Kidney (tissue), 13 donors: ENCODE measurements at regions not wholly inside any gene's neighbourhood (a gene's known extent, or its start where the extent isn't known, plus 50 kb on each side); places are given as distances from the start of the nearest gene placed in this dataset.
A peak's percentile ranks its signal among the peaks of the same experiment; 100 is the strongest.

Source experiments
- DNase-seq, 5 donors: peaks; one replicate each; pipeline ENCODE4 v3.0.0-alpha.2; 2013 to 2020
- FAIRE-seq: peaks from 2 replicates; lab custom pipeline; 2012; peaks lifted over from hg19 to GRCh38; lab: Jason Lieb, UNC
- H3K27ac ChIP-seq, 2 donors: one replicate each; pipeline ENCODE4 v1.7.0; 2013; ENCODE audit warnings: low read depth in 2 of 2, low read length in 2 of 2, inconsistent platforms in 1 of 2
- H3K27me3 ChIP-seq: one replicate; pipeline ENCODE4 v1.7.1; 2013; ENCODE audit warnings: low read length, inconsistent platforms; ENCODE audit not compliant: control insufficient read depth, insufficient read depth
- H3K36me3 ChIP-seq, 3 donors: one replicate each; pipeline versions ENCODE4 v1.7.0 to v1.7.1; 2013; ENCODE audit warnings: low read length in 3 of 3, control low read depth in 1 of 3, inconsistent platforms in 1 of 3; ENCODE audit not compliant: insufficient read depth in 3 of 3, control insufficient read depth in 2 of 3
- H3K4me1 ChIP-seq, 3 donors: one replicate each; pipeline versions ENCODE4 v1.7.0 to v1.7.1; 2013; ENCODE audit warnings: low read length in 3 of 3, inconsistent platforms in 1 of 3, low read depth in 1 of 3; ENCODE audit not compliant: control insufficient read depth in 2 of 3, insufficient read depth in 2 of 3
- H3K4me3 ChIP-seq, 3 donors: one replicate each; pipeline versions ENCODE4 v1.7.0 to v1.8.1; 2013; ENCODE audit warnings: low read length in 3 of 3, control low read depth in 1 of 3, inconsistent platforms in 1 of 3
- H3K9ac ChIP-seq, 3 donors: one replicate each; pipeline versions ENCODE4 v1.7.0 to v1.7.1; 2013; ENCODE audit warnings: low read length in 3 of 3, control low read depth in 1 of 3, inconsistent platforms in 1 of 3
- H3K9me3 ChIP-seq, 3 donors: one replicate each; pipeline versions ENCODE4 v1.7.0 to v1.7.1; 2013; ENCODE audit warnings: low read length in 3 of 3, control low read depth in 1 of 3, inconsistent platforms in 1 of 3; ENCODE audit not compliant: control insufficient read depth in 2 of 3, insufficient read depth in 1 of 3
- intact Hi-C: fragments of 100-400 bp; cut with DNase I; formaldehyde crosslinking; loops from one replicate; pipeline ENCODE4 v1.11.1; 2022
- TF ChIP-seq, protein P1 (sequence below): IDR thresholded peaks from 3 replicates; pipeline ENCODE4 v1.5.1; 2012; ENCODE audit warnings: mild to moderate bottlenecking, moderate library complexity, borderline replicate concordance; ENCODE audit not compliant: insufficient read depth; ENCODE audit errors: extremely low read depth
- donor health status: control.
- donor health status: control.
- donor health status: control.
- donor health status: control.
- donor health status: control.
- donor health status: DM: yes; HTN: yes; CAD: no.
- donor health status: Normal renal cell carcinoma (clear cell type).

DNA sequence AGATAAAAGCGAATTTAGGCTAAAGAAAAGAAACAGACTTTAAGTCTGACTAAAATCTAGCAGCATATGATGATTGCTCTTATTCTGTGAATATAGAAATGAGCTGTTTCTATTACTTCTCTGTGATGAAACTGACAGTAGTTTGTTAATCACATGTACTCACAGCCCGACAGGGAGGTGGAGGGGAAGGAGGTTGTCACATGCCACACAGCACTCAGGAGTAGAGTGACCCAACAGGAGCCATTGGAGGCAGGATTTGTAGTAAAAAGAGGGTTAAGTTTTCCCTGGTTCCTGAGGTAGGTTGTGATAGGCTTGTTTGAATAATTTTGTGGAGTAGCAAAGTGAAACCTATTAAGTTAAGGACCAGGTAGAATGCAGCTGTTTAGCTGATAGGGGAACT lies 495.9 kb downstream of the CENPC start:
- DNase-seq (no peak), FAIRE-seq (no peak)
- no peak overlapping the region for H3K4me3 ChIP-seq
- H3K9ac ChIP-seq, result no peak overlapping the region
- intact Hi-C loops, result no loop called here
- no peaks in the 10 kb centered on the region for H3K9me3 ChIP-seq
- H3K27me3 ChIP-seq, result no peaks in the 10 kb centered on the region
- H3K36me3 ChIP-seq, result no peaks in the 10 kb centered on the region
- no peaks in the 10 kb centered on the region for H3K4me1 ChIP-seq
- TF ChIP-seq, protein P1, sequence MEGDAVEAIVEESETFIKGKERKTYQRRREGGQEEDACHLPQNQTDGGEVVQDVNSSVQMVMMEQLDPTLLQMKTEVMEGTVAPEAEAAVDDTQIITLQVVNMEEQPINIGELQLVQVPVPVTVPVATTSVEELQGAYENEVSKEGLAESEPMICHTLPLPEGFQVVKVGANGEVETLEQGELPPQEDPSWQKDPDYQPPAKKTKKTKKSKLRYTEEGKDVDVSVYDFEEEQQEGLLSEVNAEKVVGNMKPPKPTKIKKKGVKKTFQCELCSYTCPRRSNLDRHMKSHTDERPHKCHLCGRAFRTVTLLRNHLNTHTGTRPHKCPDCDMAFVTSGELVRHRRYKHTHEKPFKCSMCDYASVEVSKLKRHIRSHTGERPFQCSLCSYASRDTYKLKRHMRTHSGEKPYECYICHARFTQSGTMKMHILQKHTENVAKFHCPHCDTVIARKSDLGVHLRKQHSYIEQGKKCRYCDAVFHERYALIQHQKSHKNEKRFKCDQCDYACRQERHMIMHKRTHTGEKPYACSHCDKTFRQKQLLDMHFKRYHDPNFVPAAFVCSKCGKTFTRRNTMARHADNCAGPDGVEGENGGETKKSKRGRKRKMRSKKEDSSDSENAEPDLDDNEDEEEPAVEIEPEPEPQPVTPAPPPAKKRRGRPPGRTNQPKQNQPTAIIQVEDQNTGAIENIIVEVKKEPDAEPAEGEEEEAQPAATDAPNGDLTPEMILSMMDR, result no peak
- no peak overlapping the region for H3K27ac ChIP-seq

DNA sequence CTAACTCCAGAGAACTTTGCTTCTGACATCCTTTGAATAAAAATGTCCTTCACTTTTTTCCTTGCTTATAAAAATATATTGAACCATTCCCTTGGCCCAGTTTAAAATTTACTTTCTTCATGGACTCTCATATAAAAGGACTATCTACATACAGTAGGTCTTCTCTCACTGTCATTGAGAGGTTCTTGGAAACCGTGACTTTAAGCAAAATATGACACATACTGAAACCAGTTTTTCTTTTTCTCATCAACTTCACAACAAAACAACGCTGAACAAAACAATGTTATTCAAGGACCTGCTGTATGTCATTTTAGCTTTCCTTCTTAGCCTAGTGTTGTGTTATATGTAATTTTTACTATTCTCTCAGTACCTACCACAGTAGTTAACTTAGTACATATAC lies 496.8 kb downstream of the CENPC start:
- H3K4me1 ChIP-seq, result no peaks in the 10 kb centered on the region
- DNase-seq (no peak), FAIRE-seq (peak; percentile 6)

DNA sequence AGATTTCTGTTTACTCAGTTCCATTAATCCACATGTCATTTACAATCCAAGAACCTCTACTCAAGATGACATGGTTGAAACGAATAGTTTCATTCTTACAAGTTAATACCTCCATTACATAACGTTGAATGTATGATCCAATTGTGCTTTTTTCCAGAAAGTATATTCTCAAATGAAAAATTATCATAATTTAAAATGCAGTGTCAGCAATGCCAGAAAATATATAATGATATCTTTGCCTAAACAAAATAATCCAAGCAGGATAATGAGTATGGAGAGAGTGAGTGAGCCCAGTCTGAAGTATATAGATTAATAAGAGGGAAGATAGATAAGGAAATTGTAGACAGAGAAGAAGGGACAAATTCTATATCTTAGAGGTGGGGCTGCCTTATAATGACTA lies 505.0 kb downstream of the CENPC start:
- intact Hi-C loops, result no loop called here
- TF ChIP-seq, protein P1, result no peak
- Histone ChIP-seq H3K4me1 (no peaks in the 10 kb centered on the region), H3K9me3 (peaks cover 0 to 2% (median 0%) of the 10 kb centered on the region in 3 donors), H3K36me3 (no peaks in the 10 kb centered on the region), H3K4me3 (no peak overlapping the region), H3K27ac (no peak overlapping the region), H3K27me3 (no peaks in the 10 kb centered on the region), H3K9ac (no peak overlapping the region)
- no peak for DNase-seq
- no peak for FAIRE-seq

More for the DNA sequence above, 496.8 kb downstream of the CENPC start:
- Histone ChIP-seq H3K36me3 (no peaks in the 10 kb centered on the region), H3K9me3 (no peaks in the 10 kb centered on the region), H3K4me3 (no peak overlapping the region), H3K27ac (no peak overlapping the region), H3K9ac (no peak overlapping the region), H3K27me3 (no peaks in the 10 kb centered on the region)
- intact Hi-C loops, result no loop called here
- TF ChIP-seq, protein P1, result no peak

DNA sequence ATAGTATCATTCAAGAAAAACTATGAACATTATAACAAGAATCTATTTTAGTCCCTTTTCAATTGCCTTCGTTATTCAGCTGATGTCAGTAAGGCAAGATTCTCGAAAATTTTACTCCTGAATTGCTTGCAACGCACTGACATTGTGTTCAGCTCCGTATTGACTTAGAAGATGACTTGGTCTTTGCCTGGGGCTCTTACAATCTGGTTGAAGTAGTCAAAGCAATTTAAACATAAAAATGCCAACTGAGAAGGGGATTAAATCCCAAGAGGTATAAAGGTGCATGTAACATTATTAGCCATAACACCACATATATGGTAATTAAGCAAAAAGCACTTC lies 507.1 kb downstream of the CENPC start:
- Histone ChIP-seq H3K27ac (no peak overlapping the region), H3K9ac (no peak overlapping the region), H3K36me3 (no peaks in the 10 kb centered on the region), H3K4me3 (no peak overlapping the region), H3K9me3 (peaks cover 0 to 2% (median 0%) of the 10 kb centered on the region in 3 donors), H3K4me1 (no peaks in the 10 kb centered on the region), H3K27me3 (no peaks in the 10 kb centered on the region)
- FAIRE-seq (no peak), DNase-seq (no peak)
- intact Hi-C loops, result no loop called here
- TF ChIP-seq, protein P1, result no peak
